Skeletal muscle tissue (tissue), 3 donors: ENCODE measurements at regions not wholly inside any gene's neighbourhood (a gene's known extent, or its start where the extent isn't known, plus 50 kb on each side); places are given as distances from the start of the nearest gene placed in this dataset.
"Not testable (repeated sequence)": the region's sequence is repeated elsewhere in the genome, so short reads cannot be mapped to it uniquely, and the experiment has no call there.

Experiments
- H3K27ac ChIP-seq: one replicate; pipeline ENCODE4 v1.7.0; 2013; ENCODE audit warnings: mild to moderate bottlenecking, low read depth, low read length, inconsistent platforms
- H3K27me3 ChIP-seq, 3 donors: one replicate each; pipeline ENCODE4 v1.7.0; 2013; ENCODE audit warnings: low read length in 3 of 3; ENCODE audit not compliant: control insufficient read depth in 3 of 3, insufficient read depth in 3 of 3
- H3K36me3 ChIP-seq, 3 donors: one replicate each; pipeline ENCODE4 v1.7.0; 2013; ENCODE audit warnings: low read length in 3 of 3; ENCODE audit not compliant: control insufficient read depth in 3 of 3, insufficient read depth in 3 of 3
- H3K4me1 ChIP-seq, 3 donors: one replicate each; pipeline ENCODE4 v1.7.0; 2013; ENCODE audit warnings: low read length in 3 of 3, mild to moderate bottlenecking in 3 of 3; ENCODE audit not compliant: control insufficient read depth in 3 of 3, insufficient read depth in 3 of 3
- H3K4me3 ChIP-seq, 3 donors: one replicate each; pipeline ENCODE4 v1.7.0; 2013; ENCODE audit warnings: low read length in 3 of 3
- H3K9ac ChIP-seq, 3 donors: one replicate each; pipeline ENCODE4 v1.7.0; 2013; ENCODE audit warnings: low read length in 3 of 3, mild to moderate bottlenecking in 3 of 3, moderate library complexity in 2 of 3, low read depth in 1 of 3
- H3K9me3 ChIP-seq, 3 donors: one replicate each; pipeline ENCODE4 v1.7.0; 2013; ENCODE audit warnings: low read length in 3 of 3; ENCODE audit not compliant: control insufficient read depth in 3 of 3
- donor health status: Osteomylitis.

- Histone ChIP-seq H3K9ac (no peak overlapping the region), H3K4me1 (no peaks in the 10 kb centered on the region), H3K27me3 (peaks cover 0 to 3% (median 0%) of the 10 kb centered on the region in 3 donors), H3K4me3 (no peak overlapping the region), H3K9me3 (no peaks in the 10 kb centered on the region), H3K27ac (no peak overlapping the region), H3K36me3 (no peaks in the 10 kb centered on the region)
Measured at GRCh38 chr4:188955066-188955465, 815.8 kb downstream of the TRIML1 start.

- Histone ChIP-seq H3K36me3 (no peaks in the 10 kb centered on the region), H3K4me1 (no peaks in the 10 kb centered on the region), H3K9ac (no peak overlapping the region), H3K27ac (no peak overlapping the region), H3K4me3 (no peak overlapping the region), H3K9me3 (no peaks in the 10 kb centered on the region), H3K27me3 (peaks cover 0 to 3% (median 0%) of the 10 kb centered on the region in 3 donors)
Measured at GRCh38 chr4:188956566-188956965, 817.3 kb downstream of the TRIML1 start.

GRCh38 chr4:188958346-188958745 is 819.1 kb downstream of the TRIML1 start:
- Histone ChIP-seq H3K27me3 (peaks cover 0 to 3% (median 0%) of the 10 kb centered on the region in 3 donors), H3K4me1 (no peaks in the 10 kb centered on the region), H3K4me3 (no peak overlapping the region), H3K27ac (no peak overlapping the region), H3K9me3 (no peaks in the 10 kb centered on the region), H3K36me3 (no peaks in the 10 kb centered on the region), H3K9ac (no peak overlapping the region)

GRCh38 chr4:188959424-188959823 is 820.2 kb downstream of the TRIML1 start:
- Histone ChIP-seq H3K9ac (no peak overlapping the region), H3K9me3 (no peaks in the 10 kb centered on the region), H3K27ac (no peak overlapping the region), H3K27me3 (peaks cover 0 to 3% (median 0%) of the 10 kb centered on the region in 3 donors), H3K4me1 (no peaks in the 10 kb centered on the region), H3K4me3 (no peak overlapping the region), H3K36me3 (no peaks in the 10 kb centered on the region)

GRCh38 chr4:188960411-188961093 is 821.3 kb downstream of the TRIML1 start:
- no peaks in the 10 kb centered on the region for H3K27me3 ChIP-seq
- H3K9me3 ChIP-seq = no peaks in the 10 kb centered on the region
- H3K4me3 ChIP-seq = no peak overlapping the region
- no peak overlapping the region for H3K27ac ChIP-seq
- H3K4me1 ChIP-seq = no peaks in the 10 kb centered on the region
- no peak overlapping the region for H3K9ac ChIP-seq
- H3K36me3 ChIP-seq = no peaks in the 10 kb centered on the region

- Histone ChIP-seq H3K4me1 (no peaks in the 10 kb centered on the region), H3K27ac (no peak overlapping the region), H3K4me3 (no peak overlapping the region), H3K36me3 (no peaks in the 10 kb centered on the region), H3K9me3 (no peaks in the 10 kb centered on the region), H3K9ac (no peak overlapping the region), H3K27me3 (no peaks in the 10 kb centered on the region)
Measured at GRCh38 chr4:188971125-188971524, 831.9 kb downstream of the TRIML1 start.

- Histone ChIP-seq H3K4me3 (no peak overlapping the region), H3K27me3 (no peaks in the 10 kb centered on the region), H3K27ac (no peak overlapping the region), H3K36me3 (no peaks in the 10 kb centered on the region), H3K4me1 (no peaks in the 10 kb centered on the region), H3K9me3 (no peaks in the 10 kb centered on the region), H3K9ac (no peak overlapping the region)
Measured at GRCh38 chr4:188975271-188975670, 836.0 kb downstream of the TRIML1 start.

GRCh38 chr4:188976644-188977115 is 837.4 kb downstream of the TRIML1 start:
- no peaks in the 10 kb centered on the region for H3K27me3 ChIP-seq
- no peaks in the 10 kb centered on the region for H3K9me3 ChIP-seq
- H3K4me1 ChIP-seq = no peaks in the 10 kb centered on the region
- no peak overlapping the region for H3K27ac ChIP-seq
- H3K4me3 ChIP-seq = no peak overlapping the region
- H3K36me3 ChIP-seq = no peaks in the 10 kb centered on the region
- no peak overlapping the region for H3K9ac ChIP-seq

- H3K27me3 ChIP-seq, H3K4me3 ChIP-seq, H3K4me1 ChIP-seq, H3K9me3 ChIP-seq, H3K27ac ChIP-seq, H3K36me3 ChIP-seq, H3K9ac ChIP-seq: not testable (repeated sequence)
Measured at GRCh38 chr4:188977232-188977631, 838.0 kb downstream of the TRIML1 start.

- H3K27me3 ChIP-seq = no peaks in the 10 kb centered on the region
Measured at GRCh38 chr4:188984518-188984917, 845.3 kb downstream of the TRIML1 start.

More at GRCh38 chr4:188984518-188984917, 845.3 kb downstream of the TRIML1 start:
- Histone ChIP-seq H3K4me3 (no peak overlapping the region), H3K36me3 (no peaks in the 10 kb centered on the region), H3K27ac (no peak overlapping the region), H3K9me3 (no peaks in the 10 kb centered on the region), H3K4me1 (no peaks in the 10 kb centered on the region), H3K9ac (no peak overlapping the region)
